SK-N-DZ (cell line): ENCODE measurements at regions not wholly inside any gene's neighbourhood (a gene's known extent, or its start where the extent isn't known, plus 50 kb on each side); places are given as distances from the start of the nearest gene placed in this dataset.
"Not testable (repeated sequence)": the region's sequence is repeated elsewhere in the genome, so short reads cannot be mapped to it uniquely, and the experiment has no call there.

Experiments
- DNase-seq: peaks from one replicate; pipeline ENCODE4 v3.0.0-alpha.2; 2015; ENCODE audit warnings: low spot score

DNA sequence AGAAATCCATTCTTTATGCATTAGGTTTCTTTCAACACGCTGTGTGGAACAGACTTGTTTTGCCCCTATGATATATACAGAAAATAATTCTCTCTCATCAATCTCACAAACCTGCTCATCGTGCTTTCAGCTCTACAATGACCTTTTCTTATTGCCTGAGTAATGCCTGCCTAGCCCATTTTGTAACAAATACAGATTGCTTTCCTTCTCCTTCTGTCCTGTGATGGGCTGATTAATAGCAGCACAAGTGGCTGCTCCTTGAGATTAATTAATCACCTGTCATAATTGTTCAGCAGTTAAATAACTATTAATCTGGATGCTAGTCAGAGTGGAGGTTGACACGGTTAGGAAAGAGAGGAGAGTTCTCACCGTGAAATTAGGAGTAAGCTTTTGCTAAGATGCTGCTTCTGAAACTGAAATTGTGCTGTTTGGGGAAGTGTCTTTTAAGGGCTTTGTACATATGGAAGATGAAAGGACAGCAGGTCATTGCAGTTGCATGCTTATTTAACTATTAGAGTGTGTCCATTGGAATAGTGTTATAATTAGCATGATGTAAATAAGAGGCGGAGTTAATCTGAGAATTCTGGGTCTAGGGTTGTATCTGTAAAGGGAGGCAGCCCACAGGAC is 1430.5 kb downstream of the FAM181B start:
- no peak for DNase-seq

DNA sequence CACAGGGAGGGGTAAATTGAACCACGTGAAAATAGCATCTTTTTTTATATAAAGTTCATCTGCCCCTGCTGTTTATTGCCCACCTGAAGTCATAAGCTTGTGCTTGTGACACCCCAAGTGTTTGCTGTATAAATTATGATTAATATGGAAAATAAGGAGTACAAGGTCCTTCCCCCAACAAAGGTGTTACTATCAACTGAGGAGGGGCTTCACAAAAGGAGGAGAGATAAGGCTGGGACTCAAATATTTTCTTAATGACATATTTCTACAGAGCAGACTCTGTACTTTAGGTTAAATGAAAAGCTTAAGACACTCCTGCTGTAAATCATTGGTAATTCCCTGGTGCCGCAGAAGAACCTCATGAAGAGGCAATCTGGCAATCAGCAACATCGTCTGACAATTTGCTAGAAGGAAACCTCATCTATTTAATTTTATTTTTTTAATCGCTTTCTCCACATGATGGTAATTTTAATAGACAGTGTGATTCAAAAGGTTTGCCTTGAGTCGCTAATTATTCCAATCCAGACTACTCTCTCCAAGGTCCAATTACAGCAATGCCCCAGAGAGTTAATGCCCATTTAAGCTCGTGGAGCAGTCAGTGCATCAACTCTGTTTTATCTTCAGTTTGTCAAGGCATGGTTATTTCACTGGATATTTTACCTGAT is 1432.4 kb downstream of the FAM181B start:
- DNase-seq, result peak; percentile 67

DNA sequence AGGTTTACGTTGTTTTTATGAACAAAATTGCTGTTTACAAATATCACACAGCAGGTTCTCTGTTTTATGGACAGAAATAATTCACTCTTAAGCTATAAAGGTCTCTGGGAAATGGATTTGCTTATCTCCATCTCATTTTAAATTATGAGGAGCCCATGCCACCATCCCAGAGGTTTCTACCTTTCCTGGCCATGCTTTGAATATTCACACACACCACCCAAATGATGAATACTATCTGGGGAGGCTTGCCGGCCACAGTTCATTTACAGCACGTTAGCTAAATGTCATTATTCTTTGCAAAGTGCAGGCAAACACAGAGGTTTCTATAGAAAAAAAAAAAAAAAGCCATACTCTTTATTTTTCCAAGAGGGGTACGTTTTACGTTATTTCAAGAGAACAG is 1446.7 kb downstream of the FAM181B start:
- no peak for DNase-seq

DNA sequence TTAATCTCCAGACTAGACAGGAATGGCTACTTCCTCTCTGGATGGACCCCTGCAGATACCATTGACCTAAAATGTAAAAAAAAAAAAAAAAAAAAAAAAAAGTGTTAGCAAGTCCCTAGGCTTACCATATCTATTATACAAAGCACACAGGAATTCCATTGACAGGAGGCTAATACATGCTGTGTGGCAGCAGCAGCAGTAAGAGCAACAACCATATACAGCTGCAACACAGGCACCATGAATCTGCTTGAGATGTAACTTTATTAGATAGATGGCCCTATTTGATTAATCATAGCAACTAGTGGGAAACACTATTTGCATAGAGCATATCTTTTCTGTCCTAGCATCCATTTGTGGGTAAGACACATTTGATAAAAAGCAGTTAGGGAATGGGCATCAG is 1447.1 kb downstream of the FAM181B start:
- no peak for DNase-seq

DNA sequence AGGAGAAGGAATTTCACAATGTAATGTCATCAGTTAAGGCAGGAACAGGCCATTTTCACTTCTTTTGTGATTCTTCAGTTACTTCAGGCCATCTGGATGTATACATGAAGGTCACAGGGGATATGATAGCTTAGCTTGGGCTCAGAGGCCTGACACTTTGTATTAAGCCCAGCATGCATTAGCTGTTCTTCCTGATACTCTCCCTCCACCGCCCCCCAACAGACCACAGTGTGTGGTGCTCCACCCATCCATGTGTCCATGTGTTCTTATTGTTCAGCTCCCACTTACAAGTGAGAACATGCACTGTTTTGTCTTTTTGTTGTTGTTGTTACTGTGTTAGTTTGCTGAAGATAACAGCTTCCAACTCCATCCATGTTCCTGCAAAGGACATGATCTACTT is 1453.4 kb downstream of the FAM181B start:
- DNase-seq, result not testable (repeated sequence)

DNA sequence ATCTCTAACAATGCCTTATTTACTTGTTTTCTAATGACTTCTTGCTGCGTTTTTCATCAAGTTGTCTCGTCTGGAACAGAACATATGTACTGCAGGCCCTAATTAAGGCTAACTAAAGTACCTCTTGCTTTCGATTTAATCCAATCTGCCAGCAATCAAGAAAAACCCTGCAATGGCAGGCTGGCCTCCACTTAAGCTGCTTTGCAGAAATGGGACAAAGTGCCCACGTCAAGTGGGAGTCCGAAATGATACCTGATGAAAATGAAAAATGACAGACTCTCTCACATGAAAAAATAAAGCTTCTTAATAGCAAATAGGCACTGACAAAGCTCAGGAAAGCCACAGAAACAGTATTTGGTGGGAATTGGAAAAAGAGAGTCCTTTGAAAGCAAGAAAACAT is 1454.7 kb downstream of the FAM181B start:
- peak; percentile 70 for DNase-seq

DNA sequence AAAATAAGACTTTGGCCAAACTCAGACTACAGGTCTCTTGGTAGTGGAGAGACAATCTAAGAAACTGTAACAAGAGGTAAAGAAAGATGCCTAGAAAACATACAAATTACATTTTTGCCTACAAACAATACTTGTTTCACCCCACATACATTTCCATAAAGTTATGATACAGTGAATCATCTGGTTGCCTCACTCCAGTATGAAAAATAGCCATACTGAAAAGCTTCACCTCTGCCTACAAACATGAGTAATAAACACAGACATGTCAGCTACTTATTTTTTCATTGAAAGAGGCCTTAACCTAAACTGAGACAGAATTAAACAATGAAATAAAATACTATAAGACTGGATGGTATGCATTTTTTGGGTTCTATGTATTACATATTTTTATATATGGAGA is 1463.0 kb downstream of the FAM181B start:
- no peak for DNase-seq

DNA sequence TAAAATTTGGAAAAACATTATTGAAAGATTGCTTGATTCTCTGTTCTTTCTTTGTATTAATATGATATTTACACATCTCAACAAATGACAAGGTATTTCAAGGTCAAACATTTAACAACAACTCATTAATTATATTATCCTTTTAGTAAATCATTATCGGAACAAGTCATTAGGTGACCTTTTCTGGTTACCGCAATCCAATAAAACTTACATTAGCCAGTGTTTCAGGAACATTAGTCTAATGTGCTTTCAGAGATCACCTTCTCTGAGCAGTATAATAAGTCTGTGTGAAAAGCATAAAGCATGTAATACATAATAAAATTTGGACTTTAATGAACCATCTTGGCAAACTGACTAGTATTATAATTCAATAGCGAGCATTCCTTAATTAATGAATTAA is 1466.4 kb downstream of the FAM181B start:
- no peak for DNase-seq

DNA sequence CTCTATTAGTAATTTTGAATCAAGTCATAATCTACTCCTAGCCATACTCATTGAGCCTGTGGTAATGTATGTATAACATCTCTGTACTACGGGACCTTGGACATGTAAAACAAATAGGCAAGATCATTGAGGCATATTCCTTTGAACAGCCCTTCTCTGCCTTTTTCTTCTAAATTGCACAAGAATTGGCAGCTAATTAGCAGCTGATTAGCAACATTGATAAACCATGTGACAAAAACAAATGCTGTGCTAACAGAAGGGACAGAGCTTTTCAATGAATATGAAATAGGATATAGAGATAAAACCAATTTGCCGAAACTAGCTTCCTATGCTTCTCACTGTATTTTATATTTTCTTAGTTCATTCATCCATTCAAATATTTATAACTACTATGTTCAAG is 1474.2 kb downstream of the FAM181B start:
- no peak for DNase-seq

DNA sequence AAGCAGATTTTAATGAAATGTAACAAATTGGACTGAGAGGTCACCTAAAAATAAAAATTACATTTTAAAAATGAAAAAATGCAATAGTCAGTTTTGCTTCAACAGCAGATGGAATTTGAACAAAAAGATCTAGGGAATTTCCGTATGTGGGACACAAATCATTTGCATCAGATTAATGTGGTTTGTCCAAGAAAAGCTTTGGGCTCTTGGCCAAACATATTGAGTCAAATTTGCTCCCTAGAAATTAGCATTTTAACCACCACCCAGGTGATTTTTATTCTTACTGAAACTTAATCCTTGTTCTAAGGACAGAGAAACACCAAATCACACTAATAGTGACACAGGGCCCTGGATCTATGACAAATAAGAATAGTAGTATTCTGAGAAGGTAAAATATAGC is 1477.8 kb downstream of the FAM181B start:
- no peak for DNase-seq

DNA sequence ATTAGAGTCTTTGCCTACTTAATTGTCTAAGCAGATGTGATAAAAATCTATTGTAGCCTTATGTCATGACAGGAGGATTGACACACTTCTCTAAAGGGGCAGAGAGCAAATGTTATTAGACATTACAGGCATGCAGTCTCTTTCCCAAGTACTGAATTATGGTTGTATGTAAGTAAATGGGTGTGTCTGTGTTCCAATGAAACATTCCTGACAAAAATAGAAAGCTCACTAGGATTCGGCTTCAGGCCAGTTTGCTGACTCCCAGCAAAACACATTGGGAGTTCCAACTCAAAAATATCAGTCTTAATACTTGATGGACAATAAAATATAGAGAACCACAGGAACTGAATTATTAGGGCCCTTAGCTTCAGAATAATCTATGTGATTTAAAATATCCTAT is 1480.4 kb downstream of the FAM181B start:
- no peak for DNase-seq

DNA sequence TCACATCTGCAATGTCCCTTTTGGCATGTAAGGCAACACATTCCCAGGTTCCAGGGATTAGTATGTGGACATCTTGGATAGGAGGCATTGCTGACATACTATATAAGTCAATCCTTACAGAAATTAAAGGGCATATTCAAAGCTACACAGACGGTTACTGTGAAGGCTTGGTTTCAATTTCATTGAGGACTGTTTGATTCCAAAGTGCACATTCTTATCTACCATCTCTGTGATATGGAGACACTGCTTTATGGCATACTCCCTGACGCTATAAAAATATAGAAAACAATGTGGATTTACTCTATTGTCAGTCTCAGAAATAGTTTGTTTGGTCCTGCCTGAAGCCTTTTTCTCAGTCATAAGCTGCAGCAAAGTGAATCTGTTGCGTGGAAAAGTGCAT is 1486.7 kb downstream of the FAM181B start:
- DNase-seq, result no peak

DNA sequence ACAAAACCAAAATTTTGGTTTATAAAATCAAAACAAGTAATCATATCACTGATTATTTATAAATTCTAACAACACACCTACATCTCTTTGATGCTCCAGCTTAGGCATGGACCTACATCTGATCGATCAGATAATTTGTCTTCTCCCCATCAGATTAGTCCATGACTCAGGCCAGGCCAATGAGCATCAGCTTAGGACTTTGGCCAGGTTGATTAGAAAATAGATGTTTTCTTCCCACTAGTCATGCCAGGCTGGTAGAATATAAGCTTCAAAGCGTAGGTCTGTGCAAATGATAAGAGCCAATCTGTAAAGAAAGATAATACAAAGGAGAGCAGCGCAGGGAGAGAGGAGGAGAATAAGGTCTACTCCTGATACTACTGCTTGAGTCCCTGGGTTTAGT is 1487.9 kb downstream of the FAM181B start:
- DNase-seq, result no peak

DNA sequence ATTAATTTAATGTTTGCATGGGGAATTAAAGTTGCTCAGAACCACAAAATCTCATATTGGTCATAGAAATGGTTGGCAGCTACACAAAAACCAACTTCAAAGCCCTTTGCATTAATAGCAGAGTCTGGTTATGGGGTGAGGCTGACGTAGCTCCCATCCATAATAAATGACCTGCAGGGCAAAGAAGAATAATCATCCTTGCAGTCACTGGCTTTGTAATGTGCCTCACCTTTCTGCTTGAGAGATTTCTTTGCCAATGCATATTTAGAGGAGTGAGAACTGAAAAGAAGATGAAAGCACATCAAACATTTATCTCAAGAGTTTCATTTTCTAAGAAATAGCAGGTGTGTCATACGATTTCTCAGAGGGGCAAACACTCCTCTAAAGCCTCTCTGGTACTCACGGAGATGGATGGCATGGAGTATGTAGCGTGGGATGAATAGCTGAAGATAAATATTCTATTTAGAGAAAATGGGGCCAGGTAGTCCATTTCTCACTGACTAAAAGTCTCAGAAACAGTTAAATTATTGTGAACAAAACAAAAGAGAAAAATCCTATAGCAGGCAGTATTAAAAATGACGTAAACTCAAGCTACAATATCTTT is 1491.9 kb downstream of the FAM181B start:
- no peak for DNase-seq

DNA sequence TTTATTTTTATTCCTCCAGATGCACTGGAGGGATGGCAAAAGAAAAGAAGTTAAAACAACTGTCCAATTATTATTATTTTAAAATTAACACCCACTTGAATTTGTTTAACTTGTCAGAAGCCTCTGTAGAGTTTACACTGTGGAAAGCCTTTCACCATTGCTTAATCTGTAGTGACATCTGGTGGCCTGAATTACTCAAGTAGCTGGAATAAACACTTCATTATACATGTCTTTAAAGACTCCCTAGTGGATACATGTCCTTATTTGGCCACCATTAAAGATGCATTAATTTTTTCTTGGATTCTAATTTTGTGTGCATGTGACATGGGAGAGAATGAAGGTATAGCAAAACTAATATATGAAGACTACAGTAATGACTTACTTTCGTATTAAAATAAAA is 1496.5 kb downstream of the FAM181B start:
- DNase-seq, result peak; percentile 78

DNA sequence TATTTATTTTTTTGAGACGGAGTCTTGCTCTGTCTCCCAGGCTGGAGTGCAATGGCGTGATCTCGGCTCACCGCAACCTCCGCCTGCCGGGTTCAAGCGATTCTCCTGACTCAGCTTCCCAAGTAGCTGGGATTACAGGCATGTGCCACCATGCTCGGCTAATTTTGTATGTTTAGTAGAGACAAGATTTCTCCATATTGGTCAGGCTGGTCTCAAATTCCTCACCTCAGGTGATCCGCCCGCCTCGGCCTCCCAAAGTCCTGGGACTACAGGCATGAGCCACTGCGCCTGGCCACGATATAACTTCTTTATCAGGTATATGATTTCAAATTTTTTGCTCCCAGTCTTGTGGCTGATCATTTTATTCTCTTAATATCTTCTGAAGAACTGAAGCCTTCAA is 1506.3 kb downstream of the FAM181B start:
- not testable (repeated sequence) for DNase-seq

DNA sequence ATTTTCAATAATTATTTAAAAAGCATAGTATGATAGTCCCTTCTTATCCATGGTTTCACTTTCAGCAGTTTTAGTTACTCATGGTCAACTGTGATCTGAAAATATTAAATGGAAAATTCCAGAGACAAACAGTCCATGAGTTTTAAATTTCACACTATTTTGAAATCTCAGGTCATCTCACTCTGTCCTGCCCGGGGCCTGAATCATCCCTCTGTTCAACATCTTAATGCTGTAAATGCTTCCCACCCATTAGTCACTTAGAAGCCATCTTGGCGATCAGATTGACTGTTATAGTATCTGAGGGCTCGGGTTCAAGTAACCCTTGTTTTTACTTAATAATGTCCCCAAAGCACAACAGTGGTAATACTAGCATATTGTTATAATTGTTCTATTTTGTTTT is 1509.3 kb downstream of the FAM181B start:
- DNase-seq, result no peak

DNA sequence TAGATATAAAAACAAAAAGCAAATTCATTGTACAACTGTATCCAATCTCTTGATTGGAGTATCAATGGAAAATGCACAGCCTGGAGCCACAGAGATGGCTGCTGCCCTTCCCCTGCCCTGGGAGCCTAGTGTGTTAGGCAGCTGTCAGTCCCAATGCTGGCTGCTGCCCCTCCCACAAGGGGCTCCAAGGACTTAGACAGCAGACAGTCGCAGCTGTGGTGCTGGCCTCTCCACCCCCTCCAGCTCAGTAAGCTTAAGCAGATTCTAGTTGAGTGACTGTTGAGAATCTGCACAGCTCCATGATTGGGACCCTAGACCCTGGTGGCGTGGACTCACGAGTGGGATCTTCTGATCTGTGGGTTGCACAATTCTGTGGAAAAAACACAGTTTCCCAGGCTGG is 1511.2 kb downstream of the FAM181B start:
- peak; percentile 13 for DNase-seq

DNA sequence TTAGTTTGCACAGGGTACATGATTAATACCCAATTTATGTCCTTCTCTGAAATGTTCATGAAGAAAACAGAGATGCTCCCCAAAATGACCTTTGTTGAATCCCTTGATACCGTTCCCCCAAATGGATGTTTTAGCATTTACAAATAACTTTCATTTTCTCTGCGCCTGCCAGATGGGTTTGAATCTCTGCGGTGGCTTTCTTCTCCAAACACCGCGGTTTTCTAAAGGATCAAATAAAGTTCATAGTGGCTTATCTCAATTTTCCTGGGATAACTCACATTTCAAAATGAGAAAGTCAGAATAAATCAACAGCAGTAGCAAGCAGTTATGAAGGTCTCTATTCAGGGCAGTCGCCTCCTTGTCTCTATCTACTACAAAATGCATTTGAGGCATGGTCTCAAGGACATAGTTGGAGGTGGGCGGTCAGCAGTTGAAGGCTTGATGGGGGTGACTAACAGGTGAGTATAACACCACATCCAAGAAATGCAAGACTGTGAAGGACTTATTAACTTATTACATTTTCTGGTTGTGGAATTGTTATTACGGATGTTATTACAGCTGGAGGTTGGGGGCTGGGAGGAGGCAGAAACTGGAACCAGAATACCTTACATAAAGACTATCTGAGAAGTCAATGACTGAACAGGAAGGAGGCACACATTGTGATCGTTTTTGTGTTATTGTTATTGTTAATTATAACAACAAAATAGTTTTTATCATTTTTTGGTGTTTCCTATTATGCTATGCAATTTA is 1513.3 kb downstream of the FAM181B start:
- DNase-seq, result no peak

DNA sequence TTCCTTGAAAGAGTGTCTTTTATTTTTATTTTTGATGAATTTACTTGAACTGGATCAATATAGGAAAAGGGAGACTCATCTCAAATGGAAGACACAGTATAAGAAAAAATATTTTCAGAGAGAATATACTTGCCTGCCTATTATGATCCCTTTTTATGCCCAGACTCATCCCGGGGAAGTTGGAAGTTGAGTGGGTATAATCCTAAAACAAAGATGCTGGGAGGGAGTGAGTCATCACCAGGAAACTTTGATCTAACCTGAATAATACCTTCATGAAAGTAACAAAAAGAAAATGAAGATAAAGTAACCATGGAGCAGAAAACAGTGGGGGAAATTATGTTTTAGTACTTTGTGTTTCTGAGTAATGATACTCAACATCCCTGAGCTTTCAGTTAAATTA is 1514.0 kb downstream of the FAM181B start:
- DNase-seq, result no peak

DNA sequence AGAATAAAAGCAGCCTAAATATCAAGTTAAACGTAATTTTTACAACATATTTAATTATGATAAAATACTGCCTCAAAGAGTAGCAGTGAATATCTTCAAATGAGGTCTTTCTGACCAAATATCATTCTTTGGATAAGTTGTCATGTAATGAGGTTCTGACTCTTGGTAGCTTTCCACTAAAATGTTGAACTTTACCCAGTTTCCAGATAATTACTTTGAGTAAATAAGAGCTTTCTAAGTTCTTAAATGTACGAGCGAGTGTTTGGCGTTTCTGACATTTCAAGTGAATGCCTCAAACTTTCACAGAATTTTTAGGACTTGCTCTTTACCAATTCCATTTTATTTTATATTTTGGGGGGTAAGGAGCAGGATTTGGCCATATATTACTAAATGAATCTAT is 1515.2 kb downstream of the FAM181B start:
- DNase-seq, result no peak

DNA sequence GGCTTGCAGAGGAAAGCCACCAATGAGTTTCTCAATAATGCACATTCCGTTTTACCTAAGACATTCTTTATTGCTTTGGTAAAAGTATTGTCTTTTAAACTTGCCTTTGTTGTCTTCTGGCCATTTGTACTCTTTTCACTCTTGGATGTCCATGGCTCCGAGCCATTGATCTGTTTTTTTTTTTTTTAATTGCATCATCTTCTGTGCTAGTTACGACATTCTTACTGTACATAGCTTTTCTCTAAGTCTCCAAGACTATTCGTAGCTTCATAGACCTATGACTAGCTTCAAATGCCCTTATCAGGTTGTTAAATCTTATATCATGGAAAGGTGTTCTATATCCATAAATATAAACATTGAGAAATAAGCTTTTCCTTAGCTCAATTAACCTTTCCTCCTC is 1522.6 kb downstream of the FAM181B start:
- DNase-seq, result no peak
